Vagina (tissue), 2 donors: ENCODE measurements at regions not wholly inside any gene's neighbourhood (a gene's known extent, or its start where the extent isn't known, plus 50 kb on each side); places are given as distances from the start of the nearest gene placed in this dataset.

ENCODE experiments used
- POLR2A ChIP-seq, 2 donors: fragments of 450-650 bp; IDR thresholded peaks; one replicate each; pipeline ENCODE4 v1.6.1; 2017; ENCODE audit warnings: antibody characterized with exemption in 2 of 2, mild to moderate bottlenecking in 2 of 2, moderate library complexity in 2 of 2
- TF ChIP-seq, protein P1 (sequence below), 3 experiments: fragments of 450-650 bp in 2 of 3; fragments of 200-600 bp in 1 of 3; sonication (generic) in 1 of 3; IDR thresholded peaks; one replicate each; pipeline ENCODE4 v1.5.1; 2017 to 2019; ENCODE audit warnings: antibody characterized with exemption in 3 of 3, mild to moderate bottlenecking in 2 of 3, moderate library complexity in 2 of 3

DNA sequence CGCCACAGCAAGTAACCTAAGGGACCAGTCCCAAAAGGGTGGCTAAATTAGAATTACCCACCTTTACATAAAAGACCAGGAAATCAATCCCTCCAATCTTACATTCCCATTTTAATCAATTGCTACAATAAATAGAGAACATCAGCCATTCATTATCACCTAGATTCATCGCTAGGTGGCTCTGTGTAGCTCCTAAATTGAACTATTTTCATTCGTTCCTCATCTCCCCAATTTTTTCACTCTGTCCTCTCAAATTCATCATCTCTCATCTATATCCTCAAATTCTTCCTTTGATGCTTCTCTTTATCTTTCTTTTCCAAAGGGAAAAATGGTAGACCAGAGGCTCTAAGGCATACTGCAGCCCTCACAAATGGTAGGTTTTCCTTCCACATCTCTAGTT, 108.2 kb upstream of the TNC start:
- no peak for TF ChIP-seq POLR2A (IDR thresholded peaks at IDR 0.05)
- TF ChIP-seq, protein P1, sequence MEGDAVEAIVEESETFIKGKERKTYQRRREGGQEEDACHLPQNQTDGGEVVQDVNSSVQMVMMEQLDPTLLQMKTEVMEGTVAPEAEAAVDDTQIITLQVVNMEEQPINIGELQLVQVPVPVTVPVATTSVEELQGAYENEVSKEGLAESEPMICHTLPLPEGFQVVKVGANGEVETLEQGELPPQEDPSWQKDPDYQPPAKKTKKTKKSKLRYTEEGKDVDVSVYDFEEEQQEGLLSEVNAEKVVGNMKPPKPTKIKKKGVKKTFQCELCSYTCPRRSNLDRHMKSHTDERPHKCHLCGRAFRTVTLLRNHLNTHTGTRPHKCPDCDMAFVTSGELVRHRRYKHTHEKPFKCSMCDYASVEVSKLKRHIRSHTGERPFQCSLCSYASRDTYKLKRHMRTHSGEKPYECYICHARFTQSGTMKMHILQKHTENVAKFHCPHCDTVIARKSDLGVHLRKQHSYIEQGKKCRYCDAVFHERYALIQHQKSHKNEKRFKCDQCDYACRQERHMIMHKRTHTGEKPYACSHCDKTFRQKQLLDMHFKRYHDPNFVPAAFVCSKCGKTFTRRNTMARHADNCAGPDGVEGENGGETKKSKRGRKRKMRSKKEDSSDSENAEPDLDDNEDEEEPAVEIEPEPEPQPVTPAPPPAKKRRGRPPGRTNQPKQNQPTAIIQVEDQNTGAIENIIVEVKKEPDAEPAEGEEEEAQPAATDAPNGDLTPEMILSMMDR (IDR thresholded peaks at IDR 0.05): no peak
